ENCODE measurements at regions not wholly inside any gene's neighbourhood (a gene's known extent, or its start where the extent isn't known, plus 50 kb on each side); places are given as distances from the start of the nearest gene placed in this dataset.
"Not testable (repeated sequence)": the region's sequence is repeated elsewhere in the genome, so short reads cannot be mapped to it uniquely, and the experiment has no call there.

DNA sequence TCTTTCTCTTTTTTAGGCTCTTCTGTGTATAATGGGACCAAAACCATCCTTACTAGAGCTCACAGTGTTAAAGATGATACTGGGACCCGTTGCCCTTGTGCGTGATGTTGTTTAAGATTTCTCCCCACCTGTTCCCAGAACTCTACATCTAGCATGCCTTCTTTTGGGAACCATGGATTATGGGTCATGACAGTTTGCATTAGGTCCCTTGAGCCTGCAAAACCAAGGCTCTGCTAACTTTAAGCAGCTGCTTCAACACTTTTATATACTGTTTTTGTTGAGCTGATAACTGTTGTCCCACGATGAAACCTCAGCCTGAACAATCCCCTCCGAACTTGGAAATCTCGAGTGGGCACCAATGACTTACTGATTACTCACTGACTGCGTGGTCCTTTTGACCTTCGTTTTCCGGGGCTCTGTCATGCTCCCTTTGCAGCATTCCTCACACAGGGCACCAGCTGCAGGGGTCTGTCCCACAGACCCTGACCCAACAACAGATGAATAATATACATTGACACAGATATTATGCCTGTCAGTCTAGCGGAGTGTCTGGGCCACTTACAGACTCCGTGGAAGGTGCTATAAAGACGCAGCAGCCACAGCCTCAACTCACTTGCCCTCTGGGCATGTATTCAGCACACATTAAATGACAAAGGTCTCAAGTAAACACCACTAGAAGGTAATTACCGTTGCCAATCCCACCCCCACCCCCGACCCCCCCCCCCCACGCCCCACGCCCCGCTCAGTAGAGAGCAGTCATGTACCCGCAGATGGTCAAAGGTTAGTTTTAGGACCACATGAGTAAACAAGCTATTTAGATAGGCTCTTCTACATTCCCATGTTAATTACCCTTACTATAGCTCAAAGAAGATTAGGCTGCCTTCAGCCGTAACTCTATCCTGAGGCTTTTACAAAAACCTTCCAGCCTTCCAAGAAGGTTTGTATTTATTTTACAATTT, 162.0 kb upstream of the WDFY3 start:
- Histone ChIP-seq H3K36me3 (ENCODE audit: insufficient read depth, low read length) (no peaks in the 10 kb centered on the region), H2AFZ (ENCODE audit: low read length, unreplicated experiment) (peak overlapping the region; percentile 48), H3K79me2 (ENCODE audit: control insufficient read depth, insufficient read depth, low read length, unreplicated experiment) (no peaks in the 10 kb centered on the region), H3K4me1 (ENCODE audit: control insufficient read depth, insufficient read depth, low read length, unreplicated experiment) (no peaks in the 10 kb centered on the region), H3K4me3 (ENCODE audit: low read depth, low read length) (no peak overlapping the region), H3K27me3 (ENCODE audit: insufficient read depth, low read length) (no peaks in the 10 kb centered on the region), H3K27ac (ENCODE audit: low read depth, low read length) (no peak overlapping the region)

GRCh38 chr4:85129354-85130125, 163.1 kb upstream of the WDFY3 start:
- H3K36me3 ChIP-seq (ENCODE audit: insufficient read depth, low read length); H2AFZ ChIP-seq (ENCODE audit: low read length, unreplicated experiment); H3K4me3 ChIP-seq (ENCODE audit: low read depth, low read length); H3K4me1 ChIP-seq (ENCODE audit: control insufficient read depth, insufficient read depth, low read length, unreplicated experiment); H3K79me2 ChIP-seq (ENCODE audit: control insufficient read depth, insufficient read depth, low read length, unreplicated experiment); H3K27ac ChIP-seq (ENCODE audit: low read depth, low read length); H3K27me3 ChIP-seq (ENCODE audit: insufficient read depth, low read length): not testable (repeated sequence)

DNA sequence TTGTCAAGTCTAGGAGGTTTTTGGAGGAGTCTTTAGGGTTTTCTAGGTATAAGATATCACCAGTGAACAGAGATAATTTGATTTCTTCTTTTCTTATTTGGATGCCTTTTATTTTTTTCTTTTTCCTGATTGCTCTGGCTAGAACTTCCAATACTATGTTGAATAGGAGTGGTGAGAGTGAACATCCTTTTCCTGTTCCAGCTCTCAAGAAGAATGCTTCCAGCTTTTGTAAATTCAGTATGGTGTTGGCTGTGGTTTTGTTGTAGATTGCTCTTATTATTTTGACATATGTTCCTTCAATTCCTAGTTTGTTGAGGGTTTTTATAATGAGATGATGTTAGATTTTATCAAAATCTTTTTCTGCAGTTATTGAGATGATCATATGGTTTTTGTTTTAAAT, 165.6 kb upstream of the WDFY3 start:
- H3K4me3 ChIP-seq (ENCODE audit: low read depth, low read length) = no peak overlapping the region
- H3K36me3 ChIP-seq (ENCODE audit: insufficient read depth, low read length) = no peaks in the 10 kb centered on the region
- no peaks in the 10 kb centered on the region for H3K4me1 ChIP-seq (ENCODE audit: control insufficient read depth, insufficient read depth, low read length, unreplicated experiment)
- H3K27ac ChIP-seq (ENCODE audit: low read depth, low read length) = no peak overlapping the region
- no peaks in the 10 kb centered on the region for H3K79me2 ChIP-seq (ENCODE audit: control insufficient read depth, insufficient read depth, low read length, unreplicated experiment)
- H2AFZ ChIP-seq (ENCODE audit: low read length, unreplicated experiment) = no peak overlapping the region
- H3K27me3 ChIP-seq (ENCODE audit: insufficient read depth, low read length) = no peaks in the 10 kb centered on the region

DNA sequence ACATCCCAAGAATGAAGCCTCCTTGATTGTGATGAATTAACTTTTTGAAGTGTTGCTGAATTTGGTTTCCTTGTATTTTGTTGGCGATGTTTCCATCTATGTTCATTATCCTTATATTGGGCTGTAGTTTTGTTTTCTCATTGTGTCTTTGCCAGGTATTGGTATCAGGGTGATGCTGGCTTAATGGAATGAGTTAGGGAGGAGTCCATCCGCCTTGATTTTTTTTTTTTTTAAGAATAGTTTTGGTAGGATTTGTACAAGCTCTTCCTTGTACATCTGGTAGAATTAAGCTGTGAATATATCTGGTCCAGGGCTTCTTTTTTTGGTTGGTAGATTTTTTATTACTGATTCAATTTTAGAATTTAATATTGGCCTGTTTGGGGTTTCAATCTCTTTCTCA, 166.1 kb upstream of the WDFY3 start:
- Histone ChIP-seq H3K27me3 (ENCODE audit: insufficient read depth, low read length) (no peaks in the 10 kb centered on the region), H3K79me2 (ENCODE audit: control insufficient read depth, insufficient read depth, low read length, unreplicated experiment) (no peaks in the 10 kb centered on the region), H2AFZ (ENCODE audit: low read length, unreplicated experiment) (no peak overlapping the region), H3K27ac (ENCODE audit: low read depth, low read length) (no peak overlapping the region), H3K36me3 (ENCODE audit: insufficient read depth, low read length) (no peaks in the 10 kb centered on the region), H3K4me1 (ENCODE audit: control insufficient read depth, insufficient read depth, low read length, unreplicated experiment) (no peaks in the 10 kb centered on the region), H3K4me3 (ENCODE audit: low read depth, low read length) (no peak overlapping the region)

DNA sequence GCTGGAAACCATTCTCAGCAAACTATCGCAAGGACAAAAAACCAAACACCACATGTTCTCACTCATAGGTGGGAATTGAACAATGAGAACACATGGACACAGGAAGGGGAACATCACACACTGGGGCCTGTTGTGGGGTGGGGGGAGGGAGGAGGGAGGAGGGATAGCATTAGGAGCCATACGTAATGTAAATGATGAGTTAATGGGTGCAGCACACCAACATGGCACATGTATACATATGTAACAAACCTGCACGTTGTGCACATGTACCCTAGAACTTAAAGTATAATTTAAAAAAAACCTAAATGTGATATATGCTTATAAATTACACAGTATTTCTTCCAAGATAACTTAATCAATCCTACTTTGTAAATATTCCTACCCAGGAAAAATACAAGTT, 173.3 kb upstream of the WDFY3 start:
- H3K27me3 ChIP-seq (ENCODE audit: insufficient read depth, low read length); H2AFZ ChIP-seq (ENCODE audit: low read length, unreplicated experiment); H3K79me2 ChIP-seq (ENCODE audit: control insufficient read depth, insufficient read depth, low read length, unreplicated experiment); H3K4me1 ChIP-seq (ENCODE audit: control insufficient read depth, insufficient read depth, low read length, unreplicated experiment); H3K4me3 ChIP-seq (ENCODE audit: low read depth, low read length); H3K36me3 ChIP-seq (ENCODE audit: insufficient read depth, low read length); H3K27ac ChIP-seq (ENCODE audit: low read depth, low read length): not testable (repeated sequence)

GRCh38 chr4:85142451-85142850, 176.0 kb upstream of the WDFY3 start:
- Histone ChIP-seq H3K4me3 (ENCODE audit: low read depth, low read length) (no peak overlapping the region), H3K36me3 (ENCODE audit: insufficient read depth, low read length) (no peaks in the 10 kb centered on the region), H3K79me2 (ENCODE audit: control insufficient read depth, insufficient read depth, low read length, unreplicated experiment) (no peaks in the 10 kb centered on the region), H2AFZ (ENCODE audit: low read length, unreplicated experiment) (no peak overlapping the region), H3K27me3 (ENCODE audit: insufficient read depth, low read length) (no peaks in the 10 kb centered on the region), H3K4me1 (ENCODE audit: control insufficient read depth, insufficient read depth, low read length, unreplicated experiment) (no peaks in the 10 kb centered on the region), H3K27ac (ENCODE audit: low read depth, low read length) (no peak overlapping the region)

GRCh38 chr4:85147481-85148076, 181.1 kb upstream of the WDFY3 start:
- H3K27ac ChIP-seq (ENCODE audit: low read depth, low read length) = no peak overlapping the region
- H2AFZ ChIP-seq (ENCODE audit: low read length, unreplicated experiment) = peak overlapping the region; percentile 19
- H3K36me3 ChIP-seq (ENCODE audit: insufficient read depth, low read length) = no peaks in the 10 kb centered on the region
- no peaks in the 10 kb centered on the region for H3K27me3 ChIP-seq (ENCODE audit: insufficient read depth, low read length)
- H3K79me2 ChIP-seq (ENCODE audit: control insufficient read depth, insufficient read depth, low read length, unreplicated experiment) = no peaks in the 10 kb centered on the region
- peak overlapping the region; percentile 40 for H3K4me3 ChIP-seq (ENCODE audit: low read depth, low read length)
- peaks cover 12% of the 10 kb centered on the region for H3K4me1 ChIP-seq (ENCODE audit: control insufficient read depth, insufficient read depth, low read length, unreplicated experiment)

DNA sequence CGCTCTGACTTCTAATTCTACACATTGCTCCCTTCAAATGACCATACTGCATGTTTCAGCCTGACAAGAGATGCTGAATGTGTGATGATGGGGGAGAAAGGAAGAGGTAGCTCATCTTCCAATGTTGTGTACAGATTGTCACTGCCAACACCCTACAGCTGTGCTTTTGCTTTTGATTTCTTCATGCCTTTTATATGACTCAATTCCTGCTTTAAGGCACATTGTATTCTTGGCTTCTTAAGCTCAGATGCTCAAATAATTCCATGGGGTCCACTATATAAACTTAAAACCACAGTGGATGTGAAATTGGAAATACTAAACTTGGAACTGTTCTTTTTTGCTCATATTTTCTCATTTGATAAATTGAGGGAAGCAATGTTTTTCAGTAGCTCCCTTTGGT, 183.2 kb upstream of the WDFY3 start:
- Histone ChIP-seq H3K27ac (ENCODE audit: low read depth, low read length) (peak overlapping the region; percentile 17; the same call in 1 of the 2 replicates), H2AFZ (ENCODE audit: low read length, unreplicated experiment) (peak overlapping the region; percentile 21), H3K4me3 (ENCODE audit: low read depth, low read length) (no peak overlapping the region), H3K79me2 (ENCODE audit: control insufficient read depth, insufficient read depth, low read length, unreplicated experiment) (no peaks in the 10 kb centered on the region), H3K27me3 (ENCODE audit: insufficient read depth, low read length) (no peaks in the 10 kb centered on the region), H3K36me3 (ENCODE audit: insufficient read depth, low read length) (no peaks in the 10 kb centered on the region), H3K4me1 (ENCODE audit: control insufficient read depth, insufficient read depth, low read length, unreplicated experiment) (peaks cover 22% of the 10 kb centered on the region)

DNA sequence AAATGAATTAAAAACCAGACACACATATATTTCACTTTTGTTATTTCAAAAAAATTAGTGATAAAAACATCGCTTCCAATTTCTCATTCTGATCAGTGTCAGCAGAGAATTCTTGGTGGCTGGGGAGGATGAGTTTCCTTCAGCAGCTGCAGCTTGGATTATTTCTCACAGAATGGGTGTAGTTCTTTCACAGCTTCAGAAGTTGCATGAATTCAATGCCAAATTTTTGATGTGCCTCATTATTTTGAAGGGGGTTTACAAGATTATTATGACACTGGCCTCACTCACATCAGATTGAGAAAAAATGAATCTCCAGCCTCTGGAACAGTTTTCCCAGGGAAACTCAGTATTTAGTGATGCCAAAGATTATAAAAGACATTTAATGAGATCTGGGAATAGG, 184.9 kb upstream of the WDFY3 start:
- no peaks in the 10 kb centered on the region for H3K27me3 ChIP-seq (ENCODE audit: insufficient read depth, low read length)
- peaks cover 22% of the 10 kb centered on the region for H3K4me1 ChIP-seq (ENCODE audit: control insufficient read depth, insufficient read depth, low read length, unreplicated experiment)
- H3K27ac ChIP-seq (ENCODE audit: low read depth, low read length) = no peak overlapping the region
- no peaks in the 10 kb centered on the region for H3K79me2 ChIP-seq (ENCODE audit: control insufficient read depth, insufficient read depth, low read length, unreplicated experiment)
- H3K4me3 ChIP-seq (ENCODE audit: low read depth, low read length) = no peak overlapping the region
- H3K36me3 ChIP-seq (ENCODE audit: insufficient read depth, low read length) = no peaks in the 10 kb centered on the region
- H2AFZ ChIP-seq (ENCODE audit: low read length, unreplicated experiment) = no peak overlapping the region

- H3K4me1 ChIP-seq (ENCODE audit: control insufficient read depth, insufficient read depth, low read length, unreplicated experiment) = peaks cover 22% of the 10 kb centered on the region
These were observed 185.3 kb upstream of the WDFY3 start for GRCh38 chr4:85151786-85152185.

More at GRCh38 chr4:85151786-85152185, 185.3 kb upstream of the WDFY3 start:
- Histone ChIP-seq H3K27me3 (ENCODE audit: insufficient read depth, low read length) (no peaks in the 10 kb centered on the region), H3K36me3 (ENCODE audit: insufficient read depth, low read length) (no peaks in the 10 kb centered on the region), H3K79me2 (ENCODE audit: control insufficient read depth, insufficient read depth, low read length, unreplicated experiment) (no peaks in the 10 kb centered on the region), H3K27ac (ENCODE audit: low read depth, low read length) (no peak overlapping the region), H2AFZ (ENCODE audit: low read length, unreplicated experiment) (no peak overlapping the region), H3K4me3 (ENCODE audit: low read depth, low read length) (no peak overlapping the region)
